ENCODE measurements at regions not wholly inside any gene's neighbourhood (a gene's known extent, or its start where the extent isn't known, plus 50 kb on each side); places are given as distances from the start of the nearest gene placed in this dataset.

DNA sequence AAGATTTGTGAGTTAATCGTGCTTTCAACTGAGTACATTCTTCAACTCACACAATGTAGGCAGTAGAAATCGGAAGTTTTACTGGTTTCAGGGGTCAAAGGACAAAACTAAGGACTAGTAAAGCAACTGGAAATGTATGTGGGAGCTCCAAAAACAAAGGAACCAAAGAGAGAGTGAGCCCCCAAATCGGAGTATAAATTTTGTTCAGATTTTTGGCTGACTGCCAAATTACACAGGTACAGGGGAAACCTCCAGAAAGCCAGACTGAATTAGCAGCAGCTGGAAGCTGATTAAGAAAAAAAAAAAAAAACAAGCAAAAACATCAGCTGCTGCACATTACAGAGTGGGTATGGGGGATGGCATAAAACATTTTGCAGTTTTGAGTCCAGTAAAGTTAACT is 75.2 kb upstream of the GNAZ start:
- Mint-ChIP-seq H3K36me3 (ENCODE audit: low read depth) (no peaks in the 10 kb centered on the region), H3K9me3 (peaks cover 15% of the 10 kb centered on the region), H3K27ac (no peak overlapping the region), H3K4me3 (no peak overlapping the region), H3K27me3 (peaks cover 42% of the 10 kb centered on the region), H3K4me1 (ENCODE audit: low read depth) (no peaks in the 10 kb centered on the region)
- Histone ChIP-seq H3K9me3 (ENCODE audit: control insufficient read depth in 1 of 2, insufficient read depth in 1 of 2, low read length in 2 of 2) (peaks cover 6 to 22% of the 10 kb centered on the region in 2 experiments), H3K4me1 (ENCODE audit: insufficient read depth, low read length) (no peaks in the 10 kb centered on the region), H3K27ac (ENCODE audit: low read depth in 1 of 2, low read length in 2 of 2) (no peak overlapping the region), H3K4me3 (ENCODE audit: low read length) (no peak overlapping the region), H3K27me3 (ENCODE audit: control insufficient read depth in 1 of 2, insufficient read depth in 2 of 2, low read length in 2 of 2) (peaks cover 10 to 12% of the 10 kb centered on the region in 2 experiments), H3K36me3 (ENCODE audit: insufficient read depth, low read length) (no peaks in the 10 kb centered on the region)
- POLR2A ChIA-PET, result no interaction called here
- TF ChIP-seq, protein P1, sequence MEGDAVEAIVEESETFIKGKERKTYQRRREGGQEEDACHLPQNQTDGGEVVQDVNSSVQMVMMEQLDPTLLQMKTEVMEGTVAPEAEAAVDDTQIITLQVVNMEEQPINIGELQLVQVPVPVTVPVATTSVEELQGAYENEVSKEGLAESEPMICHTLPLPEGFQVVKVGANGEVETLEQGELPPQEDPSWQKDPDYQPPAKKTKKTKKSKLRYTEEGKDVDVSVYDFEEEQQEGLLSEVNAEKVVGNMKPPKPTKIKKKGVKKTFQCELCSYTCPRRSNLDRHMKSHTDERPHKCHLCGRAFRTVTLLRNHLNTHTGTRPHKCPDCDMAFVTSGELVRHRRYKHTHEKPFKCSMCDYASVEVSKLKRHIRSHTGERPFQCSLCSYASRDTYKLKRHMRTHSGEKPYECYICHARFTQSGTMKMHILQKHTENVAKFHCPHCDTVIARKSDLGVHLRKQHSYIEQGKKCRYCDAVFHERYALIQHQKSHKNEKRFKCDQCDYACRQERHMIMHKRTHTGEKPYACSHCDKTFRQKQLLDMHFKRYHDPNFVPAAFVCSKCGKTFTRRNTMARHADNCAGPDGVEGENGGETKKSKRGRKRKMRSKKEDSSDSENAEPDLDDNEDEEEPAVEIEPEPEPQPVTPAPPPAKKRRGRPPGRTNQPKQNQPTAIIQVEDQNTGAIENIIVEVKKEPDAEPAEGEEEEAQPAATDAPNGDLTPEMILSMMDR (IDR thresholded peaks at IDR 0.05), result no peak
- CTCF ChIA-PET, result no interaction called here
- DNase-seq, result no peak
- intact Hi-C loops (cut with DNase I, micrococcal nuclease), result no loop called here
- ATAC-seq (ENCODE audit: poor library complexity), result no peak

DNA sequence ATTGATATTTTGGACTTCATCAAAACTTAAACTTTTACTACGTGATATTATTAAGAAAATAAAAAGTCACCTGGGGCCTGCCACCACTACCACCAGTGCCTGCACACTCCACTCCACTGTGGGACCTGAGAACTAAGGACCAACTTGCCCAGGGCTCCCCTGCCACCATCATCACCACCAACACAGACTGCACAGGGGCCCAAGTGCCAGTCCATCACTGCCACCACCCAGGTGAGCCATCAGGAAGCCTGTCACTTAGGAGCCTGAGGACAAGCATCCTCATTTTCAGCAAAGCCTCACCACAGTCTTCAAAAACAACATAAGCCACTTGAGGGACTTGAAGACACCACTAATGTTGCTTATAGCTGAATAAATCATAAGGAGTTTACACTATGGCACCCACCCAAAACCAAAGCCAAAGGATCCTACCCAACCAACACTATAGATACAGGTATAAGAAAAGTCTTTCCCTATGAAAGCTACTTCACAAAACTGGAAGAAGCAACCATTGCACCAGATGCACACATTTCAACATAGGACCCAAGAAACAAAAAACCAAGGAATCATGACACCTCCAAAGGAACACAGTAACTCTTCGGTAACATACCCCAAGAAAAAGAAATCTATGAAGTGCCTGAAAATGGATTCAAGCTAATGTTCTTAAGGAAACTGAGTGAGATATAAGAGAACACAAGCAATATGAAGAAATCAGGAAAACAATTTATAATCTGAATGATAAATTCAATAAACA is 73.6 kb upstream of the GNAZ start:
- H3K27me3 Mint-ChIP-seq, result peaks cover 47% of the 10 kb centered on the region
- H3K36me3 Mint-ChIP-seq (ENCODE audit: low read depth), result no peaks in the 10 kb centered on the region
- ATAC-seq (ENCODE audit: poor library complexity) (no peak), DNase-seq (no peak)
- Histone ChIP-seq H3K27me3 (ENCODE audit: control insufficient read depth in 1 of 2, insufficient read depth in 2 of 2, low read length in 2 of 2) (peaks cover 7 to 10% of the 10 kb centered on the region in 2 experiments), H3K9me3 (ENCODE audit: control insufficient read depth in 1 of 2, insufficient read depth in 1 of 2, low read length in 2 of 2) (peaks cover 6 to 22% of the 10 kb centered on the region in 2 experiments), H3K4me3 (ENCODE audit: low read length) (no peak overlapping the region), H3K36me3 (ENCODE audit: insufficient read depth, low read length) (no peaks in the 10 kb centered on the region), H3K27ac (ENCODE audit: low read depth in 1 of 2, low read length in 2 of 2) (no peak overlapping the region), H3K4me1 (ENCODE audit: insufficient read depth, low read length) (no peaks in the 10 kb centered on the region)
- TF ChIP-seq, protein P1 (IDR thresholded peaks at IDR 0.05), result no peak
- H3K27ac Mint-ChIP-seq, result no peak overlapping the region
- POLR2A ChIA-PET, result no interaction called here
- intact Hi-C loops (cut with DNase I, micrococcal nuclease), result no loop called here
- no peaks in the 10 kb centered on the region for H3K4me1 Mint-ChIP-seq (ENCODE audit: low read depth)
- CTCF ChIA-PET, result interaction anchor here (0.6 kb wide), 1 partner anchor 29 kb away, joined by 3 read pairs; no protein-coding TSS in a partner anchor
- H3K9me3 Mint-ChIP-seq, result peaks cover 15% of the 10 kb centered on the region
- H3K4me3 Mint-ChIP-seq, result no peak overlapping the region

DNA sequence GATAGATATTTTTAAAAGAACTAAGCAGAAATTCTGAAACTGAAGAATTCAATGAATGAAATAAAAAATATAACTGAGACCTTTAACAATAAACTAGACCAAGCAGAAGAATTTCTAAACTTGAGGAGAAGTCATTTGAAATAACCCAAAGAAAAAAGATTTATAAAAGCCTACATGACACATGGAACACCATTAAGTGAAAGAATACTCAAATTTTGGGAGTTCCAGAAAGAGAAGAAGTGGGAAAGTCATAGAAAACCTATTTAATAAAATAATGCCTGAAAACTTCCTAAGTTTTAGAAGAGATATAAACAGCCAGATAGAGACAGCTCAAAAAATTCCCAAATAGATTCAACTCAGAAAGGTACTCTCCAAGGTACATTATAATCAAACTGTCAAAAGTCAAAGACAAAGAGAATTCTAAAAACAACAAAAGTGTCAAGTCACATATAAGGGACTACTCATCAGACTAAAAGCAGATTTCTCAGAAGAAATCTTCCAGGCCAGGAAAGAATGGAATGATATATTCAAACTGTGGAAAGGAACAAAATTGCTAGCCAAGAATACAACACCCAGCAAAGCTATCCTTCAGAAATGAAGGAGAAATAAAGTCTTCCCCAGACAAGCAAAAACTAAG is 72.9 kb upstream of the GNAZ start:
- DNase-seq (no peak), ATAC-seq (ENCODE audit: poor library complexity) (no peak)
- peaks cover 53% of the 10 kb centered on the region for H3K27me3 Mint-ChIP-seq
- Histone ChIP-seq H3K27me3 (ENCODE audit: control insufficient read depth in 1 of 2, insufficient read depth in 2 of 2, low read length in 2 of 2) (peaks cover 9 to 10% of the 10 kb centered on the region in 2 experiments), H3K4me3 (ENCODE audit: low read length) (no peak overlapping the region), H3K27ac (ENCODE audit: low read depth in 1 of 2, low read length in 2 of 2) (no peak overlapping the region), H3K4me1 (ENCODE audit: insufficient read depth, low read length) (no peaks in the 10 kb centered on the region), H3K36me3 (ENCODE audit: insufficient read depth, low read length) (no peaks in the 10 kb centered on the region), H3K9me3 (ENCODE audit: control insufficient read depth in 1 of 2, insufficient read depth in 1 of 2, low read length in 2 of 2) (peaks cover 6 to 22% of the 10 kb centered on the region in 2 experiments)
- H3K4me3 Mint-ChIP-seq, result no peak overlapping the region
- H3K27ac Mint-ChIP-seq, result no peak overlapping the region
- H3K36me3 Mint-ChIP-seq (ENCODE audit: low read depth), result no peaks in the 10 kb centered on the region
- TF ChIP-seq, protein P1 (IDR thresholded peaks at IDR 0.05), result no peak
- no peaks in the 10 kb centered on the region for H3K4me1 Mint-ChIP-seq (ENCODE audit: low read depth)
- CTCF ChIA-PET, result interaction anchor here (0.6 kb wide), 1 partner anchor 28 kb away, joined by 3 read pairs; no protein-coding TSS in a partner anchor
- intact Hi-C loops (cut with DNase I, micrococcal nuclease), result no loop called here
- POLR2A ChIA-PET, result no interaction called here
- H3K9me3 Mint-ChIP-seq, result peaks cover 15% of the 10 kb centered on the region
